Right ventricle myocardium superior (tissue), 1 donor: ENCODE measurements at regions not wholly inside any gene's neighbourhood (a gene's known extent, or its start where the extent isn't known, plus 50 kb on each side); places are given as distances from the start of the nearest gene placed in this dataset.
"Not testable (repeated sequence)": the region's sequence is repeated elsewhere in the genome, so short reads cannot be mapped to it uniquely, and the experiment has no call there.

Experiments used
- ATAC-seq: fragments of 200-7000 bp; cut with Tn5 transposase; one replicate; pipeline ENCODE4 v1.9.1; 2020; ENCODE audit warnings: mild to moderate bottlenecking; ENCODE audit not compliant: poor library complexity
- DNase-seq: peaks from one replicate; pipeline ENCODE4 v3.0.0-alpha.2; 2020
- intact Hi-C: fragments of 100-400 bp; cut with DNase I; formaldehyde crosslinking; loops from one replicate; pipeline ENCODE4 v1.11.2; 2022
- donor health status: DM: no; HTN: yes; CAD: no; lungs with severe emphysema.

GRCh38 chr4:85092536-85092935, 126.0 kb upstream of the WDFY3 start:
- ATAC-seq (no peak), DNase-seq (no peak)
- intact Hi-C loops: no loop called here

GRCh38 chr4:85092943-85093342, 126.5 kb upstream of the WDFY3 start:
- no peak for ATAC-seq
- DNase-seq: no peak
- intact Hi-C loops: no loop called here

GRCh38 chr4:85094735-85095134, 128.2 kb upstream of the WDFY3 start:
- no peak for ATAC-seq
- DNase-seq: no peak
- intact Hi-C loops: no loop called here

- DNase-seq (no peak), ATAC-seq (no peak)
- intact Hi-C loops: no loop called here
These were observed 136.1 kb upstream of the WDFY3 start for GRCh38 chr4:85102606-85103005.

- ATAC-seq (no peak), DNase-seq (no peak)
- intact Hi-C loops: no loop called here
These were observed 139.7 kb upstream of the WDFY3 start for GRCh38 chr4:85106166-85106565.

- intact Hi-C loops: no loop called here
- DNase-seq (no peak), ATAC-seq (no peak)
These were observed 140.4 kb upstream of the WDFY3 start for GRCh38 chr4:85106805-85107336.

GRCh38 chr4:85107553-85107952, 141.1 kb upstream of the WDFY3 start:
- no peak for DNase-seq

GRCh38 chr4:85113706-85114105, 147.2 kb upstream of the WDFY3 start:
- ATAC-seq (no peak), DNase-seq (no peak)
- intact Hi-C loops: no loop called here

More at GRCh38 chr4:85107553-85107952, 141.1 kb upstream of the WDFY3 start:
- ATAC-seq: no peak
- intact Hi-C loops: no loop called here

- intact Hi-C loops: no loop called here
- DNase-seq (no peak), ATAC-seq (no peak)
These were observed 148.0 kb upstream of the WDFY3 start for GRCh38 chr4:85114526-85114925.

GRCh38 chr4:85116008-85116407, 149.5 kb upstream of the WDFY3 start:
- intact Hi-C loops: no loop called here
- ATAC-seq: no peak
- no peak for DNase-seq

GRCh38 chr4:85125688-85126087, 159.2 kb upstream of the WDFY3 start:
- intact Hi-C loops: no loop called here
- no peak for ATAC-seq
- DNase-seq: no peak

GRCh38 chr4:85126991-85127591, 160.6 kb upstream of the WDFY3 start:
- ATAC-seq: no peak
- intact Hi-C loops: no loop called here
- no peak for DNase-seq

GRCh38 chr4:85127653-85128052, 161.2 kb upstream of the WDFY3 start:
- no peak for DNase-seq
- intact Hi-C loops: no loop called here
- ATAC-seq: no peak

GRCh38 chr4:85128246-85129204, 162.0 kb upstream of the WDFY3 start:
- DNase-seq (no peak), ATAC-seq (no peak)
- intact Hi-C loops: no loop called here

- DNase-seq: peak; percentile 45
- intact Hi-C loops: not testable (repeated sequence)
These were observed 163.1 kb upstream of the WDFY3 start for GRCh38 chr4:85129354-85130125.

GRCh38 chr4:85132117-85132516, 165.6 kb upstream of the WDFY3 start:
- no peak for ATAC-seq
- intact Hi-C loops: no loop called here
- DNase-seq: no peak

More at GRCh38 chr4:85129354-85130125, 163.1 kb upstream of the WDFY3 start:
- not testable (repeated sequence) for ATAC-seq

GRCh38 chr4:85132570-85132969, 166.1 kb upstream of the WDFY3 start:
- ATAC-seq: no peak
- intact Hi-C loops: no loop called here

GRCh38 chr4:85139749-85140148, 173.3 kb upstream of the WDFY3 start:
- DNase-seq, intact Hi-C loops, ATAC-seq: not testable (repeated sequence)

More at GRCh38 chr4:85132570-85132969, 166.1 kb upstream of the WDFY3 start:
- no peak for DNase-seq

GRCh38 chr4:85142451-85142850, 176.0 kb upstream of the WDFY3 start:
- no peak for ATAC-seq

More at GRCh38 chr4:85142451-85142850, 176.0 kb upstream of the WDFY3 start:
- intact Hi-C loops: no loop called here
- no peak for DNase-seq
